ENCODE measurements at regions not wholly inside any gene's neighbourhood (a gene's known extent, or its start where the extent isn't known, plus 50 kb on each side); places are given as distances from the start of the nearest gene placed in this dataset.

DNA sequence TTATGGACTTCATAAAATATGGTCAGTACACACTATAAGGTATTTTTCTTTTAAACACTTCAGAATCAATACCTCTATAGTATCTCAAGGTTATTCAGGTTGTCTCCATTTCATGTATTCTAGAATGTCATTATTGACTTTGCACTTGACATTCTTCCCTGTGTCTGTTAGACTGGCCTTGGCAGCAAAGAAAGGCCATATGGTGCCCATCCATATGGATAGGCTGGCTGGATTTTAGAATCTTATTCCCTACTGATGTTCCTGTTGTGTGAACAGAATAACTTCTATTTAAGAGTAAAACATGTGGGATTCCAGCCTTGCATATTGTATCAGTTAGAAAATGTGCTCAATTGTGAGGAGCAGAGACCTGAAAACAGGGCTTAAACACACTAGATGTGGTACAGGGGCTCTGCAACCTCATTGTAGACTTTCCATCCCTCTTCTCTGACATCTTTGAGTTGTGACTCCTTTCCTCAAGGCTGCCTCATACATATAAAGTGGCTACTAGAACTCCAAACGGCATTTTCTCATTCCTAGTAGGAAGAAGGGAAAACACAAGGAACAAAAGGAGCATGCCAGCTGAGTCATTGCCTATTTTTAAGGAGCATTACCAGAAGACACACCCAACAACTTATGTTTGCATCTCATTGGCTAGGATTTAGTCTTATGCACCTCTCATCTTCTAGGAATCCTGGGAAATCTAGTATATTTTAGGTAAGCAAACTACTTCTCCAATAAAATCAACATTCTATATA lies 221.2 kb upstream of the TMPO start:
- no peak for DNase-seq

DNA sequence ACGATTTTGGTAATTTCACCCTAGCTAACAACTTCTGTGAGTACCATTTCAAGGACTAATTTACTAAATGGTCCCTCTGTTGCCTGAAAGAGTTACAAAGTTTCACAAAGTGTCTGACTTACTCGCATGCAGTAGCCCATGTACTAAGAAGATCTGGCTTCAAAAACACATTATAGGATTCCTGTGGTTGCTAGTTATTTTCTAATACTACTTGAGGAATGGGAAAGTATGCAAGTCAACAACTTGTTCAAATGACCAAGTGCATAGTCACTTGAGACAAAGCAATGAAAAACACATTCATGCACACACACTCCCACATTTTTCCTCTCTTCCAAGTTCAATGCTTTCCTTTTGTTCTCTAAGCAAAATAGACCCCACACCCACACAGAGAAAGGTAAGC lies 219.7 kb upstream of the TMPO start:
- DNase-seq = no peak

DNA sequence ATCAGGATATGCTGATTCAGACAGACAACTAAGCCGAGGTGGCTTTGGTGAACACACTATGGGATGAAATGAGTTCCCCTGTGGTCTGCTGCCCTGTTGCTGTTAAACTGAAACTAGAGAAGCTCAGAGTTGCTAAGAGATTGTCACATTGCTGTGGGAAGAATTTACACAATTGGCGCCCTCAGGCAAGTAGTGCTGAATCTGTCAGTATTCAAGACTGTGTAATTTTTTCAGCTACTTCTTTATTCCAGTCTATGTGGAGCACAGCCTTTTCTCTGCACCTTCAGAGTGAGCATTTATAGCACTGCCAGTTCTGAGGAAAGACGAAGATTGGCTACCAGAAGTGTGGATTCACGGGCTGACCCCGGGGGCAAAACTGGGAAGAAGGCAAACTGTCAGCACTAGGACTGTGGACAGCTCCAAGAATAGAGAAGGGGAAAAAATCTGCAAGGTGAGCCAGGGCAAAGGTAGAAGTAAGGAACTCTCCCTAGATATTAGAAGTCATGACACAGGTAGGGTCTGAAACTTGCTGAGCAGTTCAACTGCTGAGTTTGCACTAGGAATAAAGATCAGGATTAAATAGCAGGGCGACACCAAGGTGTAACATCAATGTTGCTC lies 218.8 kb upstream of the TMPO start:
- no peak for DNase-seq

GRCh38 chr12:98297538-98297937 lies 217.9 kb upstream of the TMPO start:
- no peak for DNase-seq

DNA sequence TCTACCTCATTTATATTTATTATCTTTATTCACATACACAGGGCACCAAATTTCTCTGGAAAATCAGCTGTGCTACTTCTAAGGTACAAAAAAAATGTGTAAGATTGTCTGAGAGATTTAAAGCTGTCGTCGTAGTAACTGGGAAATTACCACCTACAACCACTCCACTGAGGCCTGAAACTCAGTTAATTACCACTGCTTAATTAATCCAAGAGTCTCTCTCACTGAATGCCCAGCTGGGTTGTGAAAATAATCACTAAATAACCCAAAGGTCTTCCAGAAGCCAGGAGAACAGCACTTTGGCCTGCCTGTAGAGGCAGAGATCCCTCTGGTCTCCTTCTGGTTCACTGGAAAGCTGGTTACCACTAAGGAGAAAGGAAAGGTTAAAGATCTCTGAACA lies 207.2 kb upstream of the TMPO start:
- DNase-seq = no peak

DNA sequence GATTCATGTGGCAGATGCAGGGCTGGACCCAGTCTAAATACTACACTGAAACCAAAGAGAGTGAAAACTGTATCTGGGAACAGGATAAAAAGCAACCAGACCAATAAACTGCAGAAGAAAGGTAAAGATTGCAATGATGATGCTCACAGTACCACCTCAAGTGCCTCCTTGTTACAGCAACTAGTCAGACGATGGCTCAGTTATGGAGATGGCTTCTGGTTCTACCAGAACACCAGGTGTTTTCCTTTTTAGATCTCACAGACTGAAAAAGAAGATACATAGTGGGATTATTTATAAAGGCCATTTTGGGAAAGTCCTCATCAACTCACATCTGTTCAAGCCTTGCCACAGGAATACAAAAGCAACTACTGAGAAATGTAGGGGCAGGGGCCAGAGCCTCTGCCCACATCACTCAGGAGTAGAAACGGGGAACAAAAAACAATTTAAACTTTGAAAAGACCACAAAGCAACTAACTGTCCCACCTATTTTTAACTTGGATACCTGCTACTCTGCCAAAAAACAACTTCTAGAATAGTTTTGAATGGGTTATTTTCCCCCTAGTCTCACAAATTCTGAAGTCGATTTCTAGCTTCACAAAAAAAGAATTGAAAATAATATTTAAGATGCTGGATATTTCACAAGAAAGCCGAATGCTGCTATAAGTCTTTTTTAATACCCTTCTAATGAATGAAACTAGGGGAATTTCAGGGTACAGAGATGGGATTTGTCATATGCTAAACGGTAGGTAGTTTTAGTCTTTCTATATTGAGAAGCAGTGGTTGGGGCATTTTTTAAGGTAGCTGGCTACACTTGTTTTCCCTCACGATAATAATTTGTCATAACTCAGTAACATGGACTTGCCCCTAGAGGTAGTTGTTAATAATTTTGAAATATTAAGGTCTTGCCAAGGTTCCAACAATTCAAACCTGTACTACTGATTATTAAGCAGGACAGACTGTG lies 197.2 kb upstream of the TMPO start:
- no peak for DNase-seq

- no peak for DNase-seq
Observed at GRCh38 chr12:98319716-98320425, 195.5 kb upstream of the TMPO start.

DNA sequence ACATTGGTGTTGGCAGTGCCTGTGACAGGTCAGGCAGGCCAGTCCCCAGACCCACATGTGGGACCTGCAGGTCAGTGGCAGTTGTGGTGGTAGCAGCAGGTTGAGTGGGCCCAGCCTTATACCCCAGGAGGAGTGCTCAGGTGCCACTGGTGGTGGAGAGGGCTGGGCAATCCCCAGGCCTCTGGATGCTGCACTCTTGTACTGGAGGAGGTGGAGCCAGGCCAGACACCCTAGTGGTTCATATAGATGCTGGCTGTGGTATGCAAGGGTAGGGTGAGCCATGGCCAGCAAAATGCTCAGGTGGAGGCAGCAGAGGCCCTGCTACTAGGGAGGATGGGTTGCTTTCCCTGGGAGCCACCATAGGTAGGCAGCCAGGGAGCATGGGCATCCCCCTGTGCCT lies 190.4 kb upstream of the TMPO start:
- no peak for DNase-seq

- no peak for DNase-seq
Observed at GRCh38 chr12:98328467-98328866, 186.9 kb upstream of the TMPO start.

DNA sequence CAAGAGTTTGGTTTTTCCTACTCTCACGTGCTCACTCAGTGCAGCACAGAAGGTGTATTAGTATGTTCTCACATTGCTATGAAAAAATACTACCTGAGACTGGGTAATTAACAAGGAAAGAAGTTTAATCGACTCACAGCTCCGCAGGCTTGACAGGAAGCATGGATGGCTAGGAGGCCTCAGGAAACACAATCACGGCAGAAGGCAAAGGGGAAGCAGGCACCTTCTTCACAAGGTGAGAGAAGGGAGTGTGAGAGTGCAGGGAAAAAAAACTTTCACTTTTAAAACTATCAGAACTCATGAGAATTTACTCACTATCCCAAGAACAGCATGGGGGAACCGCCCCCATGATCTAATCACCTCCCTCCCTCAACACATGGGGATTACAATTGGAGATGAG lies 185.8 kb upstream of the TMPO start:
- DNase-seq = no peak

GRCh38 chr12:98332642-98333041 lies 182.7 kb upstream of the TMPO start:
- no peak for DNase-seq

- DNase-seq = no peak
Observed at GRCh38 chr12:98334768-98335167, 180.6 kb upstream of the TMPO start.

GRCh38 chr12:98341026-98341425 lies 174.4 kb upstream of the TMPO start:
- DNase-seq = no peak

DNA sequence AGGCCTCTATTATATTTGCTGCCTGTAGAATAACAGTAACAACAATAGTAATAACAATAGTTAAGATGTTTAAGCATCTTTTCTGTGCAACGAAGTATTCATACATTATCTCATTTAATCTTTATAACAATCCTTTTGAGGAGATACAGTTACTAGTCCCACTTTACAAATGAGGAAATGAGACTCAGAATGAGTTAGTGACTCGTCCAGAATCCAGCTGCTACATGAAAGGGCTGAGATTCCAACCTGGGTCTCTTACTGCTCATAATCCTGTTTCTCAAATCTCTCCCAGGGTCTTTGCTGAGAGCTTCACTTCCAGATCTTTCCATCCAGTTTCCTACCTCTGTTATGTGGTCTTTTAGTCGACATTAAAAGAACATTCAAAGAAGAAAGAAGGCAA lies 173.7 kb upstream of the TMPO start:
- no peak for DNase-seq

- DNase-seq = no peak
Observed at GRCh38 chr12:98343002-98343567, 172.3 kb upstream of the TMPO start.

- DNase-seq = no peak
Observed at GRCh38 chr12:98344046-98344930, 171.1 kb upstream of the TMPO start.

GRCh38 chr12:98345308-98345876 lies 170.0 kb upstream of the TMPO start:
- DNase-seq = no peak

DNA sequence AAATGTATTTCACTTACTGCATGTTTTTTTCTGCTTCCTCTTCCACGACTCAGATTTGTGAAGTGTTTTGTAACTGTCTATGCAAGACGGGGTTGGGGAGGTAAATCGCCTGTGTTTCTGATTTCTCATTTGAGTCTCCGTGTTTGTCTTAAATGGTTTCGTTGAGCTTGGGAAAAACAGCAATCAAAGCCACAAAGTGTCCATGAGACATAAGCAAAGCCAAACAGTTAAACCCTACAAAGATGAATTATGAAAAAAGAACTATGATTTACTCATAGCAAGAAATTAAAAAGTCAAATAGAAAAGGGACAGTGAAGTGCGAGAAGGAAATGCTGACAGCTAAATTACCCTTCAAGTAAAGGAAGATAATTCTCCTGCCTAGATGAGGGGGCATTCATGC lies 164.3 kb upstream of the TMPO start:
- DNase-seq = no peak

DNA sequence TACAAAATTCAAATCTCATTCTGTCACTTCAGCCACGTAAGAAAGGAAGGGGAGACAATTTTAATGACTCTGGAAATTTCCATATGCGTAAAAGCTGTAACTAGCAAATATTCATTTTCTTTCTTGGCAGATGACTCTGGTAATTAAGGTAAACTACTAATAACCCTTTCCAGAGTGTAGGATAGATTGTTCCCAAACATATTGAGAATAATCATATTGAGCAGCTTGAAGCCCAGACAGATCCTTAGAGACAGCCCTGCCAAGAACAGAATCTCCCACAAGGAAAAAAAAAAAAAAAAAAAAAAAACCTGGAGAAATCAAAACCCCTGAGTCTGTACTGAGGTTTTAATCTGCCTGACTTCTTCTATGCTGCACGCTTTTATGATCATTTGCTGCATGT lies 163.6 kb upstream of the TMPO start:
- no peak for DNase-seq

- DNase-seq = no peak
Observed at GRCh38 chr12:98352218-98352811, 163.1 kb upstream of the TMPO start.

All from skin of body (tissue), 1 donor.